Transverse colon (tissue), 4 donors: ENCODE measurements at regions not wholly inside any gene's neighbourhood (a gene's known extent, or its start where the extent isn't known, plus 50 kb on each side); places are given as distances from the start of the nearest gene placed in this dataset.

Source experiments
- DNase-seq: peaks from one replicate; pipeline ENCODE4 v3.0.0-alpha.2; 2019
- H3K27ac ChIP-seq, 4 donors: fragments of 200-600 bp; sonication (generic); 2 replicates each; pipeline ENCODE4 v1.5.1; 2016 to 2018; ENCODE audit warnings: inconsistent platforms in 4 of 4
- H3K27me3 ChIP-seq: fragments of 200-600 bp; sonication (generic); 2 replicates; pipeline ENCODE4 v1.5.1; 2017; ENCODE audit warnings: inconsistent platforms
- H3K36me3 ChIP-seq, 4 donors: fragments of 200-600 bp; sonication (generic); 2 replicates each; pipeline ENCODE4 v1.5.1; 2017 to 2019; ENCODE audit warnings: inconsistent platforms in 4 of 4
- H3K4me1 ChIP-seq, 4 donors: fragments of 200-600 bp; sonication (generic); 2 replicates each; pipeline ENCODE4 v1.5.1; 2017 to 2020; ENCODE audit warnings: inconsistent platforms in 4 of 4
- H3K4me3 ChIP-seq, 4 donors: fragments of 200-600 bp; sonication (generic); 1 replicate in 1 of 4; 2 replicates in 3 of 4; pipeline versions ENCODE4 v1.5.1 to v1.6.1; 2017 to 2019; ENCODE audit warnings: inconsistent platforms in 4 of 4
- H3K9me3 ChIP-seq, 2 donors: fragments of 200-600 bp; sonication (generic); 2 replicates each; pipeline ENCODE4 v1.5.1; 2017 to 2019; ENCODE audit warnings: inconsistent platforms in 2 of 2
- EP300 ChIP-seq: sonication (generic); formaldehyde crosslinking; IDR thresholded peaks from one replicate; pipeline ENCODE4 v1.6.1; 2017; ENCODE audit warnings: antibody characterized with exemption, low read depth
- POLR2A ChIP-seq: fragments of 450-650 bp; IDR thresholded peaks from one replicate; pipeline ENCODE4 v1.6.1; 2016; ENCODE audit warnings: antibody characterized with exemption, mild to moderate bottlenecking, moderate library complexity
- POLR2AphosphoS5 ChIP-seq, 3 donors: sonication (generic); formaldehyde crosslinking; IDR thresholded peaks; one replicate each; pipeline ENCODE4 v1.6.1; 2016; ENCODE audit warnings: antibody characterized with exemption in 3 of 3
- WGBS, 2 donors: methylation state at CpG; one replicate each; pipeline ENCODE4 v1.1.5; 2018; ENCODE audit warnings: low coverage in 1 of 2; 5-methylcytosine and 5-hydroxymethylcytosine counted together
- in situ Hi-C, 4 donors: fragments of 200-750 bp; cut with MboI; loops; one replicate each; pipeline versions ENCODE4 v1.15.0 to v1.15.1; 2017; ENCODE audit warnings: low sequenced_read_pairs in 3 of 4, low pct_ligation_motif_present in 1 of 4, low pct_unique_long_range_greater_than_20kb in 1 of 4
- intact Hi-C: fragments of 100-400 bp; cut with DNase I; formaldehyde crosslinking; loops from one replicate; pipeline ENCODE4 v1.15.1; 2023; ENCODE audit warnings: low total_unique reads
- TF ChIP-seq, protein P1 (sequence below), 5 experiments: fragments of 200-600 bp in 3 of 5; fragments of 450-650 bp in 2 of 5; sonication (generic) in 3 of 5; IDR thresholded peaks; 1 replicate in 2 of 5; 2 replicates in 3 of 5; pipeline ENCODE4 v1.5.1; 2016 to 2017; ENCODE audit warnings: antibody characterized with exemption in 5 of 5, inconsistent platforms in 3 of 5, mild to moderate bottlenecking in 2 of 5, moderate library complexity in 1 of 5

DNA sequence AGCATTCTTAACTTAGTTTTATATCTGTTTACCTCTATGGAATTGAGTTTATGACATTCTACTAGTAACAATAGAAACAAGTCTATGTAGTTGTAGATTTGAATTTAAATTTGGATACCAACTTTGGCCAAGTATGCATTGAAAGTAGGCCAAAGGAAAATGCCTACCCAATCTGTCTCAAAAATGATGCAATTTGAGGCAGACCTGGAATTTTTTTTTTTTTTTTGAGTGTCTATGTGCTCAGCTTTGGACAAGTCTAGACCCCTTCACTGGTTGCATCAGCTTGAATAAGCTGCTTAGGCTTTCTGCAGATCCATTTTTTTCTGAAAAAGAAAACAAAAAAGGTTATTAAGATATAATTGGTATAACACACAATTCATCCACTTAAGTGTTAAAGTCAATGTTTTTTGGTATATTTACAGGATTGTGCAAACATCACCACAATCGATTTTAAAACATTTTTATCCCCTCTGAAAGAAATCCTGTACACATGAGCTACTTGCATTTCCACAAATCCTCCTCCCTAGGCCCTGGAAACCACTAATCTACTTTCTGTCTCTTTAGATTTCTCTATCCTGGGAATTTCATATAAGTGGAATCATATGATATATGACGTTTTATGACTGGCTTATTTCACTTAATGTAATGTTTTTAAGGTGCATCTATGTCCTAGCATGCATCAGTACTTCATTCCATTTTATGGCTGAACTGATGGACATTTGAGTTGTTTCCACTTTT, 185.1 kb upstream of the CCDC68 start:
- in situ Hi-C loops: no loop called here
- no peaks in the 10 kb centered on the region for H3K27me3 ChIP-seq
- WGBS, 2 donors: 38 to 55% methylated on average over 2 of the region's 2 CpGs
- no peak overlapping the region for H3K4me3 ChIP-seq
- no peak for TF ChIP-seq POLR2AphosphoS5 (IDR thresholded peaks at IDR 0.05)
- TF ChIP-seq EP300: no peak
- TF ChIP-seq, protein P1, sequence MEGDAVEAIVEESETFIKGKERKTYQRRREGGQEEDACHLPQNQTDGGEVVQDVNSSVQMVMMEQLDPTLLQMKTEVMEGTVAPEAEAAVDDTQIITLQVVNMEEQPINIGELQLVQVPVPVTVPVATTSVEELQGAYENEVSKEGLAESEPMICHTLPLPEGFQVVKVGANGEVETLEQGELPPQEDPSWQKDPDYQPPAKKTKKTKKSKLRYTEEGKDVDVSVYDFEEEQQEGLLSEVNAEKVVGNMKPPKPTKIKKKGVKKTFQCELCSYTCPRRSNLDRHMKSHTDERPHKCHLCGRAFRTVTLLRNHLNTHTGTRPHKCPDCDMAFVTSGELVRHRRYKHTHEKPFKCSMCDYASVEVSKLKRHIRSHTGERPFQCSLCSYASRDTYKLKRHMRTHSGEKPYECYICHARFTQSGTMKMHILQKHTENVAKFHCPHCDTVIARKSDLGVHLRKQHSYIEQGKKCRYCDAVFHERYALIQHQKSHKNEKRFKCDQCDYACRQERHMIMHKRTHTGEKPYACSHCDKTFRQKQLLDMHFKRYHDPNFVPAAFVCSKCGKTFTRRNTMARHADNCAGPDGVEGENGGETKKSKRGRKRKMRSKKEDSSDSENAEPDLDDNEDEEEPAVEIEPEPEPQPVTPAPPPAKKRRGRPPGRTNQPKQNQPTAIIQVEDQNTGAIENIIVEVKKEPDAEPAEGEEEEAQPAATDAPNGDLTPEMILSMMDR (IDR thresholded peaks at IDR 0.05): no peak
- TF ChIP-seq POLR2A: no peak
- no peak overlapping the region for H3K27ac ChIP-seq
- intact Hi-C loops: no loop called here
- no peaks in the 10 kb centered on the region for H3K36me3 ChIP-seq
- no peak for DNase-seq
- H3K4me1 ChIP-seq: no peaks in the 10 kb centered on the region
- H3K9me3 ChIP-seq: no peaks in the 10 kb centered on the region

DNA sequence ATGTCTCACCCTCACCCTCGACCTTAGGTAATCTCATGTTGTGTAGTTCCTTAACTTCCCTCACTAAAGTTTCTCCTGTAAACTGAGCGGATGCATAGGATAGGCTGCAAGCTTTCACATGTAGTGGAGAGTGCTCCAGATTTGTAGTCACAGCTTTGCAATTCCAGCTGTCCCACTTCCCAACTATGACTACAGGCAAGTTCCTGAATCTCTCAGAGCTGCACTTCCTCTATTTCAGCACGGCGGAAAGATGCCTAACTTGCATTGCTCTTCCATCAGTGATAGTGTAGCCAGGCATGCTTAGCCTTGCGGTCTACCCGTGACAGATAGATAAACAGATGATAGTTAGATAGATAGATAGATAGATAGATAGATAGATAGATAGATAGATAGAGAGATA, 183.1 kb upstream of the CCDC68 start:
- Histone ChIP-seq H3K9me3 (no peaks in the 10 kb centered on the region), H3K27ac (no peak overlapping the region), H3K4me1 (no peaks in the 10 kb centered on the region), H3K4me3 (no peak overlapping the region), H3K36me3 (no peaks in the 10 kb centered on the region), H3K27me3 (no peaks in the 10 kb centered on the region)
- in situ Hi-C loops (no loop called here), intact Hi-C loops (no loop called here)
- 75 to 79% methylated on average over 4 to 6 of the region's 6 CpGs for WGBS, 2 donors
- TF ChIP-seq POLR2A (no peak), EP300 (no peak), POLR2AphosphoS5 (IDR thresholded peaks at IDR 0.05) (no peak)
- TF ChIP-seq, protein P1 (IDR thresholded peaks at IDR 0.05): no peak
- no peak for DNase-seq

DNA sequence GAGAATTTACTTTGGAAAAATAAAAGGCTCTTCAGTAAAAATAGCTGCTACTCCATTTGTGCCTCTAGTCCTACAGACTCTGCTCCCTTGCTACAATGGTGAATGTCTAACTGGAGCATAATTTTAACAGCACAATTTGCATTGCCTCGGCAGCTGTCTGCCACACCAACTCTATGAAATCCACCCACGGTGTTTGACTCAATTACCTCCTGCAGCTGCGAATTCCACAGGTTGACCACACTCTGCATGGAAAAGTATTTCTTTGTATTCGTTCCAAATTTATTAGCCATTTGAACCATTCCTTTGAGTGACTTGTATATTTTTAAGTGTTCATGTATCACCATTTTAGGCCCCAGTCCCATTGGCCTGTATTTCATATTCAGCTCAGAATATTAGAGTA, 182.1 kb upstream of the CCDC68 start:
- WGBS, 2 donors: 75 to 83% methylated on average over 4 of the region's 4 CpGs
- H3K4me3 ChIP-seq: no peak overlapping the region
- no peak for DNase-seq
- H3K36me3 ChIP-seq: no peaks in the 10 kb centered on the region
- no peaks in the 10 kb centered on the region for H3K9me3 ChIP-seq
- intact Hi-C loops: no loop called here
- H3K27me3 ChIP-seq: no peaks in the 10 kb centered on the region
- TF ChIP-seq POLR2A: no peak
- no peak for TF ChIP-seq POLR2AphosphoS5 (IDR thresholded peaks at IDR 0.05)
- no peak for TF ChIP-seq EP300
- in situ Hi-C loops: no loop called here
- H3K27ac ChIP-seq: no peak overlapping the region
- no peaks in the 10 kb centered on the region for H3K4me1 ChIP-seq

DNA sequence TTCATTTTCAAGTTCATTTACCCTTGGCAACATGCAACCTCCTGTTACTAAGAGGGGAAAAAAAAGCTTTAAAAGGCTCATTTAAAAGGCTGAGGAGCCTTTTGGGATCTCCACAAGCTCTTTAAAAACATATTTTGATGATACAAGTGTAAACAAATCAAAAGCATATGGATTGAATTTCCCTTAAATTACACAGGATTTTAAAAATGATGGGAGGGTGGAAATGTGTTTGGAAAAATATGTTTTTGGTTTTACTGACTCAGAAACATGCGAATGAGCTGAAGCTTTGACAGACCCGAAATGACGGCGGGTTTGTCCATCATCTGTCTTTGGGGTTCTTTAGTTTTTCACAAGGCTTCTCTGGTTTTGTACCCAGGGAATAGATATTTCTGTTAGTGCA, 180.6 kb upstream of the CCDC68 start:
- TF ChIP-seq, protein P1 (IDR thresholded peaks at IDR 0.05): no peak
- TF ChIP-seq EP300 (no peak), POLR2A (no peak)
- DNase-seq: no peak
- in situ Hi-C loops: no loop called here
- Histone ChIP-seq H3K27ac (no peak overlapping the region), H3K4me3 (no peak overlapping the region), H3K4me1 (no peaks in the 10 kb centered on the region), H3K9me3 (no peaks in the 10 kb centered on the region), H3K36me3 (no peaks in the 10 kb centered on the region), H3K27me3 (no peaks in the 10 kb centered on the region)
- intact Hi-C loops: loop anchor here (10.0 kb wide), 1 partner anchor 55 kb away; no protein-coding TSS in a partner anchor
- WGBS, 2 donors: 86 to 94% methylated on average over 4 of the region's 4 CpGs

DNA sequence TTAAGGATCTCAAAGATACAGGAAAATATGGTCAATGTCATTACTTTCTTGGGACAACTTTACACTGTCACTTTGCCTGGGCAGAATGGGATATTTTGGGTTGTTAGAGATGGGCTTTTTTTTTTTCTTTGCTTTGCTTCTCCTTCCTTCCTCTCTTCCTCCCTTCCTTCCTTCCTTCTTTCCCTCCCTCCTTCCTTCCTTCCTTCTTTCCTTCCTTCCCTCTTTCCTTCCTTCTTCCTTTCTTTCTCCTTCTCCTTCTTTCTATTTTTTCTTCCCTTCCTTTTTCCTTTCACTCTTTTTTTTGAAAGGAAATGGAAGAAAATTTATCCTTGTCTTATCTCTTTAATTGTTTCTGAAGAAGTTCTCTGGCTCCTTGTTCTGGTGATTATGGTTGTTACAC, 180.0 kb upstream of the CCDC68 start:
- no peak for DNase-seq
- Histone ChIP-seq H3K36me3 (no peaks in the 10 kb centered on the region), H3K4me3 (no peak overlapping the region), H3K4me1 (no peaks in the 10 kb centered on the region), H3K27me3 (no peaks in the 10 kb centered on the region), H3K27ac (no peak overlapping the region), H3K9me3 (no peaks in the 10 kb centered on the region)
- intact Hi-C loops: loop anchor here (10.0 kb wide), 1 partner anchor 55 kb away; no protein-coding TSS in a partner anchor
- TF ChIP-seq POLR2AphosphoS5 (IDR thresholded peaks at IDR 0.05) (no peak), POLR2A (no peak), EP300 (no peak)
- TF ChIP-seq, protein P1 (IDR thresholded peaks at IDR 0.05): no peak
- in situ Hi-C loops: no loop called here
